WTC11 (cell line): ENCODE measurements at regions not wholly inside any gene's neighbourhood (a gene's known extent, or its start where the extent isn't known, plus 50 kb on each side); places are given as distances from the start of the nearest gene placed in this dataset.

Source experiments
- ATAC-seq: fragments of 200-7000 bp; cut with Tn5 transposase; 2 replicates; pipeline ENCODE4 v1.10.0; 2021; ENCODE audit warnings: mild to moderate bottlenecking, moderate library complexity
- CTCF ChIA-PET: fragments of 300-600 bp; sonication (Branson Sonifier 250); formaldehyde crosslinking; loops from one replicate; lab custom pipeline; 2021; ENCODE audit warnings: antibody characterized with exemption; lab: Charles Lee
- POLR2A ChIA-PET: fragments of 350-600 bp; sonication (Branson Sonifier 250); formaldehyde crosslinking; loops from one replicate; lab custom pipeline; 2021; ENCODE audit warnings: antibody characterized with exemption; lab: Charles Lee
- DNase-seq: peaks from one replicate; pipeline ENCODE4 v3.0.0; 2021; ENCODE audit warnings: low spot score
- H3K27ac Mint-ChIP-seq: 2 replicates; pipeline ENCODE4 v1.8.0; 2021; ENCODE audit warnings: mixed read lengths
- H3K27me3 Mint-ChIP-seq: 2 replicates; pipeline ENCODE4 v1.8.0; 2021; ENCODE audit warnings: low read depth, mild to moderate bottlenecking, moderate library complexity, mixed read lengths
- H3K36me3 Mint-ChIP-seq: 2 replicates; pipeline ENCODE4 v1.8.0; 2021; ENCODE audit warnings: mixed read lengths
- H3K4me1 Mint-ChIP-seq: 2 replicates; pipeline ENCODE4 v1.8.0; 2022; ENCODE audit warnings: mixed read lengths
- H3K4me3 Mint-ChIP-seq: 2 replicates; pipeline ENCODE4 v1.8.0; 2021; ENCODE audit warnings: mild to moderate bottlenecking, moderate library complexity, mixed read lengths
- H3K9me3 Mint-ChIP-seq: 2 replicates; pipeline ENCODE4 v1.8.0; 2021; ENCODE audit warnings: mixed read lengths
- ATF1 ChIP-seq: sonication (generic); formaldehyde crosslinking; IDR thresholded peaks from 2 replicates; pipeline ENCODE4 v1.8.1; 2023; ENCODE audit warnings: mild to moderate bottlenecking, moderate library complexity, missing genetic modification reagents
- ESRRA ChIP-seq: sonication (generic); formaldehyde crosslinking; IDR thresholded peaks from 2 replicates; pipeline ENCODE4 v1.8.1; 2022; ENCODE audit warnings: mild to moderate bottlenecking, missing genetic modification reagents, borderline replicate concordance
- FOXP1 ChIP-seq: sonication (generic); formaldehyde crosslinking; IDR thresholded peaks from 2 replicates; pipeline ENCODE4 v1.8.0; 2022; ENCODE audit warnings: missing genetic modification reagents, mild to moderate bottlenecking, moderate library complexity, borderline replicate concordance
- NR1H2 ChIP-seq: sonication (generic); formaldehyde crosslinking; IDR thresholded peaks from 2 replicates; pipeline ENCODE4 v1.9.0; 2021; ENCODE audit warnings: mild to moderate bottlenecking, moderate library complexity, missing genetic modification reagents
- SMAD3 ChIP-seq: sonication (generic); formaldehyde crosslinking; IDR thresholded peaks from 2 replicates; pipeline ENCODE4 v1.8.0; 2022; ENCODE audit warnings: missing genetic modification reagents, mild to moderate bottlenecking, borderline replicate concordance
- SMAD4 ChIP-seq: sonication (generic); formaldehyde crosslinking; IDR thresholded peaks from 2 replicates; pipeline ENCODE4 v1.8.0; 2022; ENCODE audit warnings: mild to moderate bottlenecking, missing genetic modification reagents
- ZNF232 ChIP-seq: sonication (generic); formaldehyde crosslinking; IDR thresholded peaks from 2 replicates; pipeline ENCODE4 v1.8.0; 2022; ENCODE audit warnings: mild to moderate bottlenecking, missing genetic modification reagents
- ZNF263 ChIP-seq: sonication (generic); formaldehyde crosslinking; IDR thresholded peaks from 2 replicates; pipeline ENCODE4 v1.8.1; 2022; ENCODE audit warnings: low read depth, mild to moderate bottlenecking, moderate library complexity, missing genetic modification reagents
- ZNF317 ChIP-seq: sonication (generic); formaldehyde crosslinking; IDR thresholded peaks from 2 replicates; pipeline ENCODE4 v1.8.1; 2023; ENCODE audit warnings: low read depth, mild to moderate bottlenecking, moderate library complexity, missing genetic modification reagents, borderline replicate concordance
- ZNF416 ChIP-seq: fragments of 250-450 bp; sonication (Bioruptor Pico); IDR thresholded peaks from 2 replicates; pipeline ENCODE4 v1.9.0; 2021; ENCODE audit warnings: mild to moderate bottlenecking, inconsistent platforms
- TF ChIP-seq, protein P1 (sequence below): fragments of 250-450 bp; sonication (Bioruptor Pico); IDR thresholded peaks from 2 replicates; pipeline ENCODE4 v1.9.0; 2021; ENCODE audit warnings: moderate library complexity, mild to moderate bottlenecking, inconsistent platforms, borderline replicate concordance
- TF ChIP-seq, protein P2 (sequence below): sonication (generic); formaldehyde crosslinking; conservative IDR thresholded peaks from 2 replicates; pipeline ENCODE4 v1.8.1; 2022; ENCODE audit warnings: mild to moderate bottlenecking, missing genetic modification reagents
- TF ChIP-seq, protein P3 (sequence below): sonication (generic); formaldehyde crosslinking; IDR thresholded peaks from 2 replicates; pipeline ENCODE4 v1.8.1; 2023; ENCODE audit warnings: mild to moderate bottlenecking, missing genetic modification reagents, moderate library complexity
- TF ChIP-seq, protein P4 (sequence below): sonication (generic); formaldehyde crosslinking; IDR thresholded peaks from 2 replicates; pipeline ENCODE4 v1.8.1; 2022; ENCODE audit warnings: low read depth, mild to moderate bottlenecking, moderate library complexity, missing genetic modification reagents, borderline replicate concordance
- TF ChIP-seq, protein P5 (sequence below): sonication (generic); formaldehyde crosslinking; IDR thresholded peaks from 2 replicates; pipeline ENCODE4 v1.8.0; 2023; ENCODE audit warnings: mild to moderate bottlenecking, missing genetic modification reagents
- TF ChIP-seq, protein P6 (sequence below): sonication (generic); formaldehyde crosslinking; IDR thresholded peaks from 2 replicates; pipeline ENCODE4 v1.8.1; 2023; ENCODE audit warnings: mild to moderate bottlenecking, missing genetic modification reagents, borderline replicate concordance
- TF ChIP-seq, protein P7 (sequence below): sonication (generic); formaldehyde crosslinking; IDR thresholded peaks from 2 replicates; pipeline ENCODE4 v1.8.1; 2023; ENCODE audit warnings: mild to moderate bottlenecking, missing genetic modification reagents, moderate library complexity

DNA sequence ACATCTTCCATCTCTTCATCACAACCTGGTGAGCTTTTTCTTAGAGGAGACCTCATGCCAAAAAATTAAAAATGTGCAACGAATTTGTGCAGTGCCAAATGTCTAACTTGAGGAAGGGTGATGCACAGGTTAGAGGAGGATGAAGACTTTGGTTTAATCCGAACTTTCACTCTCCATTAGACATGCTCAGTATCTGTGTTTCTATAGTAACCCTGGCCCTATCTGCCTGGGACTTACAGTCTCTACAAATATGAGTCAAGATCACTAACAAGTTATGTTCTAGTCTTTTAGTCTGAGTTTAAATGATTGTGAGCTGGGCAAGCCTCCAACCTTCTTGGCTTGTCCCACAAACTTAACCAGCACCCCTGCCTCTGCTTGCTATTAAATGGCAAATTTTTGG is 377.0 kb downstream of the BMP2 start (continued):
- TF ChIP-seq, protein P1, sequence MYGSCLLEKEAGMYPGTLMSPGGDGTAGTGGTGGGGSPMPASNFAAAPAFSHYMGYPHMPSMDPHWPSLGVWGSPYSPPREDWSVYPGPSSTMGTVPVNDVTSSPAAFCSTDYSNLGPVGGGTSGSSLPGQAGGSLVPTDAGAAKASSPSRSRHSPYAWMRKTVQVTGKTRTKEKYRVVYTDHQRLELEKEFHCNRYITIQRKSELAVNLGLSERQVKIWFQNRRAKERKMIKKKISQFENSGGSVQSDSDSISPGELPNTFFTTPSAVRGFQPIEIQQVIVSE = no peak
- TF ChIP-seq FOXP1 (no peak), ZNF232 (CRISPR knock-in tag) (no peak), ATF1 (CRISPR knock-in tag) (no peak), ZNF263 (CRISPR knock-in tag) (no peak), ESRRA (CRISPR knock-in tag) (no peak), ZNF317 (CRISPR knock-in tag) (no peak), NR1H2 (CRISPR knock-in tag) (no peak), ZNF416 (CRISPR knock-in tag) (no peak)
- TF ChIP-seq, protein P2, sequence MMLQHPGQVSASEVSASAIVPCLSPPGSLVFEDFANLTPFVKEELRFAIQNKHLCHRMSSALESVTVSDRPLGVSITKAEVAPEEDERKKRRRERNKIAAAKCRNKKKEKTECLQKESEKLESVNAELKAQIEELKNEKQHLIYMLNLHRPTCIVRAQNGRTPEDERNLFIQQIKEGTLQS (CRISPR knock-in tag) = no peak
- TF ChIP-seq, protein P3, sequence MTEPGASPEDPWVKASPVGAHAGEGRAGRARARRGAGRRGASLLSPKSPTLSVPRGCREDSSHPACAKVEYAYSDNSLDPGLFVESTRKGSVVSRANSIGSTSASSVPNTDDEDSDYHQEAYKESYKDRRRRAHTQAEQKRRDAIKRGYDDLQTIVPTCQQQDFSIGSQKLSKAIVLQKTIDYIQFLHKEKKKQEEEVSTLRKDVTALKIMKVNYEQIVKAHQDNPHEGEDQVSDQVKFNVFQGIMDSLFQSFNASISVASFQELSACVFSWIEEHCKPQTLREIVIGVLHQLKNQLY = no peak
- TF ChIP-seq, protein P4, sequence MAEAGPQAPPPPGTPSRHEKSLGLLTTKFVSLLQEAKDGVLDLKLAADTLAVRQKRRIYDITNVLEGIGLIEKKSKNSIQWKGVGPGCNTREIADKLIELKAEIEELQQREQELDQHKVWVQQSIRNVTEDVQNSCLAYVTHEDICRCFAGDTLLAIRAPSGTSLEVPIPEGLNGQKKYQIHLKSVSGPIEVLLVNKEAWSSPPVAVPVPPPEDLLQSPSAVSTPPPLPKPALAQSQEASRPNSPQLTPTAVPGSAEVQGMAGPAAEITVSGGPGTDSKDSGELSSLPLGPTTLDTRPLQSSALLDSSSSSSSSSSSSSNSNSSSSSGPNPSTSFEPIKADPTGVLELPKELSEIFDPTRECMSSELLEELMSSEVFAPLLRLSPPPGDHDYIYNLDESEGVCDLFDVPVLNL (CRISPR knock-in tag) = no peak

DNA sequence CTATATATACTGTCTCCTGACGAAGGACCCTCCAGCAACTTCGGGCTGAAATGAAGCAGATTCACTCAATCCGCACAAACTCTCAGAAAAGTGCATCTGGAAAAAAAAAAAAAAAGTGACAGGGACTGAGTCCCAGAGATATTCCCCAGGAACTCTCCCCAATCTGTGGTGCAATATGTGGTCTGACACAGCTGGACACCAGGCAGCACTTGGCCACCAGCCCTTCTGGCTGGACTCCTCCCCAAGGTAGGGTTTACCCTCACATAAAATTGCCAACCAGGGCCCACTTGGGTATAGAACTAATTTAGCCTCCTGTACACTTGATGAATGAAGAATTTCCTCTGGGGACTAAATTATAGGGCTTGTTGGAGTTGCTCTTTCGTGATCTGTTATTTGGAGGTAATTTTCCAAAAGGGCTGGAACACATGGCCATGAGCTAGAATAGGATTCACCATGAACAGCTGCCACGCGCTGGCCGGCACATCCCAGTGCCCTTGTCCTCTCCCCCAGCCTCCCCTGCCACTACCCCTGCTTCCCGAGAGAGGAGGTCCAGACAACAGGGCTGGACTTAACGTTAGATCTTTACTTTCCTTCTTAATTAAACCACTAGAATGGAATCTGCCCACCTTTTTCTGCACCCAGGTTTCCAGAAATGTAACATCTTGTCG is 379.2 kb downstream of the BMP2 start:
- H3K4me3 Mint-ChIP-seq = no peak overlapping the region
- TF ChIP-seq, protein P5, sequence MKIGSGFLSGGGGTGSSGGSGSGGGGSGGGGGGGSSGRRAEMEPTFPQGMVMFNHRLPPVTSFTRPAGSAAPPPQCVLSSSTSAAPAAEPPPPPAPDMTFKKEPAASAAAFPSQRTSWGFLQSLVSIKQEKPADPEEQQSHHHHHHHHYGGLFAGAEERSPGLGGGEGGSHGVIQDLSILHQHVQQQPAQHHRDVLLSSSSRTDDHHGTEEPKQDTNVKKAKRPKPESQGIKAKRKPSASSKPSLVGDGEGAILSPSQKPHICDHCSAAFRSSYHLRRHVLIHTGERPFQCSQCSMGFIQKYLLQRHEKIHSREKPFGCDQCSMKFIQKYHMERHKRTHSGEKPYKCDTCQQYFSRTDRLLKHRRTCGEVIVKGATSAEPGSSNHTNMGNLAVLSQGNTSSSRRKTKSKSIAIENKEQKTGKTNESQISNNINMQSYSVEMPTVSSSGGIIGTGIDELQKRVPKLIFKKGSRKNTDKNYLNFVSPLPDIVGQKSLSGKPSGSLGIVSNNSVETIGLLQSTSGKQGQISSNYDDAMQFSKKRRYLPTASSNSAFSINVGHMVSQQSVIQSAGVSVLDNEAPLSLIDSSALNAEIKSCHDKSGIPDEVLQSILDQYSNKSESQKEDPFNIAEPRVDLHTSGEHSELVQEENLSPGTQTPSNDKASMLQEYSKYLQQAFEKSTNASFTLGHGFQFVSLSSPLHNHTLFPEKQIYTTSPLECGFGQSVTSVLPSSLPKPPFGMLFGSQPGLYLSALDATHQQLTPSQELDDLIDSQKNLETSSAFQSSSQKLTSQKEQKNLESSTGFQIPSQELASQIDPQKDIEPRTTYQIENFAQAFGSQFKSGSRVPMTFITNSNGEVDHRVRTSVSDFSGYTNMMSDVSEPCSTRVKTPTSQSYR (CRISPR knock-in tag) = no peak
- TF ChIP-seq SMAD4 (CRISPR knock-in tag) (no peak), SMAD3 (CRISPR knock-in tag) (no peak)
- TF ChIP-seq, protein P6, sequence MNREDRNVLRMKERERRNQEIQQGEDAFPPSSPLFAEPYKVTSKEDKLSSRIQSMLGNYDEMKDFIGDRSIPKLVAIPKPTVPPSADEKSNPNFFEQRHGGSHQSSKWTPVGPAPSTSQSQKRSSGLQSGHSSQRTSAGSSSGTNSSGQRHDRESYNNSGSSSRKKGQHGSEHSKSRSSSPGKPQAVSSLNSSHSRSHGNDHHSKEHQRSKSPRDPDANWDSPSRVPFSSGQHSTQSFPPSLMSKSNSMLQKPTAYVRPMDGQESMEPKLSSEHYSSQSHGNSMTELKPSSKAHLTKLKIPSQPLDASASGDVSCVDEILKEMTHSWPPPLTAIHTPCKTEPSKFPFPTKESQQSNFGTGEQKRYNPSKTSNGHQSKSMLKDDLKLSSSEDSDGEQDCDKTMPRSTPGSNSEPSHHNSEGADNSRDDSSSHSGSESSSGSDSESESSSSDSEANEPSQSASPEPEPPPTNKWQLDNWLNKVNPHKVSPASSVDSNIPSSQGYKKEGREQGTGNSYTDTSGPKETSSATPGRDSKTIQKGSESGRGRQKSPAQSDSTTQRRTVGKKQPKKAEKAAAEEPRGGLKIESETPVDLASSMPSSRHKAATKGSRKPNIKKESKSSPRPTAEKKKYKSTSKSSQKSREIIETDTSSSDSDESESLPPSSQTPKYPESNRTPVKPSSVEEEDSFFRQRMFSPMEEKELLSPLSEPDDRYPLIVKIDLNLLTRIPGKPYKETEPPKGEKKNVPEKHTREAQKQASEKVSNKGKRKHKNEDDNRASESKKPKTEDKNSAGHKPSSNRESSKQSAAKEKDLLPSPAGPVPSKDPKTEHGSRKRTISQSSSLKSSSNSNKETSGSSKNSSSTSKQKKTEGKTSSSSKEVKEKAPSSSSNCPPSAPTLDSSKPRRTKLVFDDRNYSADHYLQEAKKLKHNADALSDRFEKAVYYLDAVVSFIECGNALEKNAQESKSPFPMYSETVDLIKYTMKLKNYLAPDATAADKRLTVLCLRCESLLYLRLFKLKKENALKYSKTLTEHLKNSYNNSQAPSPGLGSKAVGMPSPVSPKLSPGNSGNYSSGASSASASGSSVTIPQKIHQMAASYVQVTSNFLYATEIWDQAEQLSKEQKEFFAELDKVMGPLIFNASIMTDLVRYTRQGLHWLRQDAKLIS (CRISPR knock-in tag) = no peak
- TF ChIP-seq, protein P7, sequence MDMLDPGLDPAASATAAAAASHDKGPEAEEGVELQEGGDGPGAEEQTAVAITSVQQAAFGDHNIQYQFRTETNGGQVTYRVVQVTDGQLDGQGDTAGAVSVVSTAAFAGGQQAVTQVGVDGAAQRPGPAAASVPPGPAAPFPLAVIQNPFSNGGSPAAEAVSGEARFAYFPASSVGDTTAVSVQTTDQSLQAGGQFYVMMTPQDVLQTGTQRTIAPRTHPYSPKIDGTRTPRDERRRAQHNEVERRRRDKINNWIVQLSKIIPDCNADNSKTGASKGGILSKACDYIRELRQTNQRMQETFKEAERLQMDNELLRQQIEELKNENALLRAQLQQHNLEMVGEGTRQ = no peak
- ATAC-seq = no peak
- POLR2A ChIA-PET = no interaction called here
- no peak for DNase-seq
- H3K9me3 Mint-ChIP-seq = 0 out of 2 replicates have a peak, but pooled peaks cover 3% of the 10 kb centered on the region
- no peak overlapping the region for H3K27ac Mint-ChIP-seq
- no peaks in the 10 kb centered on the region for H3K27me3 Mint-ChIP-seq
- CTCF ChIA-PET = no interaction called here
- no peaks in the 10 kb centered on the region for H3K36me3 Mint-ChIP-seq
- no peaks in the 10 kb centered on the region for H3K4me1 Mint-ChIP-seq
